Activated CD8-positive, alpha-beta memory T cell treated with anti-CD3 and anti-CD28 coated beads for 24 hours (primary cell): ENCODE measurements at regions not wholly inside any gene's neighbourhood (a gene's known extent, or its start where the extent isn't known, plus 50 kb on each side); places are given as distances from the start of the nearest gene placed in this dataset.
"Not testable (repeated sequence)": the region's sequence is repeated elsewhere in the genome, so short reads cannot be mapped to it uniquely, and the experiment has no call there.

Experiments
- DNase-seq: peaks from one replicate; pipeline ENCODE4 v3.0.0-alpha.2; 2020

GRCh38 chr13:57784633-57785032 lies 153.1 kb downstream of the PCDH17 start:
- no peak for DNase-seq

GRCh38 chr13:57787058-57787791 lies 155.7 kb downstream of the PCDH17 start:
- DNase-seq: no peak

- DNase-seq: no peak
These were observed 168.1 kb downstream of the PCDH17 start for GRCh38 chr13:57799624-57800023.

- no peak for DNase-seq
These were observed 182.1 kb downstream of the PCDH17 start for GRCh38 chr13:57813651-57814050.

GRCh38 chr13:57815600-57815999 lies 184.1 kb downstream of the PCDH17 start:
- DNase-seq: no peak

GRCh38 chr13:57820924-57821323 lies 189.4 kb downstream of the PCDH17 start:
- DNase-seq: no peak

GRCh38 chr13:57823704-57824103 lies 192.2 kb downstream of the PCDH17 start:
- no peak for DNase-seq

- DNase-seq: no peak
These were observed 192.6 kb downstream of the PCDH17 start for GRCh38 chr13:57824121-57824520.

- no peak for DNase-seq
These were observed 193.5 kb downstream of the PCDH17 start for GRCh38 chr13:57825066-57825465.

GRCh38 chr13:57829496-57829895 lies 198.0 kb downstream of the PCDH17 start:
- no peak for DNase-seq

GRCh38 chr13:57832187-57832586 lies 200.6 kb downstream of the PCDH17 start:
- no peak for DNase-seq

- no peak for DNase-seq
These were observed 206.3 kb downstream of the PCDH17 start for GRCh38 chr13:57837801-57838200.

- no peak for DNase-seq
These were observed 212.0 kb downstream of the PCDH17 start for GRCh38 chr13:57843521-57843920.

GRCh38 chr13:57846600-57847173 lies 215.1 kb downstream of the PCDH17 start:
- no peak for DNase-seq

GRCh38 chr13:57857945-57858344 lies 226.4 kb downstream of the PCDH17 start:
- DNase-seq: no peak

- no peak for DNase-seq
These were observed 226.8 kb downstream of the PCDH17 start for GRCh38 chr13:57858376-57858775.

GRCh38 chr13:57862879-57863278 lies 231.3 kb downstream of the PCDH17 start:
- DNase-seq: no peak

GRCh38 chr13:57865600-57866294 lies 234.2 kb downstream of the PCDH17 start:
- no peak for DNase-seq

GRCh38 chr13:57874530-57874929 lies 243.0 kb downstream of the PCDH17 start:
- DNase-seq: no peak

GRCh38 chr13:57877601-57878000 lies 246.1 kb downstream of the PCDH17 start:
- no peak for DNase-seq

GRCh38 chr13:57878291-57878690 lies 246.7 kb downstream of the PCDH17 start:
- no peak for DNase-seq

- no peak for DNase-seq
These were observed 265.7 kb downstream of the PCDH17 start for GRCh38 chr13:57897225-57897624.

GRCh38 chr13:57899096-57899495 lies 267.6 kb downstream of the PCDH17 start:
- no peak for DNase-seq

- not testable (repeated sequence) for DNase-seq
These were observed 278.3 kb downstream of the PCDH17 start for GRCh38 chr13:57909833-57910232.
